GM13977 (cell line): ENCODE measurements at regions not wholly inside any gene's neighbourhood (a gene's known extent, or its start where the extent isn't known, plus 50 kb on each side); places are given as distances from the start of the nearest gene placed in this dataset.
"Not testable (repeated sequence)": the region's sequence is repeated elsewhere in the genome, so short reads cannot be mapped to it uniquely, and the experiment has no call there.

ENCODE experiments used
- DNase-seq: peaks from one replicate; pipeline ENCODE4 v3.0.0; 2012; ENCODE audit warnings: low spot score
- CTCF ChIP-seq: IDR thresholded peaks from 2 replicates; pipeline ENCODE4 v1.5.1; 2012; ENCODE audit warnings: mild to moderate bottlenecking, control low read depth; ENCODE audit not compliant: insufficient read depth; ENCODE audit errors: extremely low read depth, missing control alignments
- in situ Hi-C: fragments of 300-500 bp; cut with MboI; formaldehyde crosslinking; loops from one replicate; pipeline ENCODE4 v1.12.0; 2022; ENCODE audit warnings: low sequenced_read_pairs, low pct_unique_long_range_greater_than_20kb, mixed read lengths, inconsistent platforms; ENCODE audit not compliant: unreplicated experiment

- DNase-seq, in situ Hi-C loops: not testable (repeated sequence)
- TF ChIP-seq CTCF = peak; percentile 55
These were observed 63.0 kb downstream of the CYP4A11 start for GRCh38 chr1:46878173-46878782.

GRCh38 chr1:46876093-46876492, 65.2 kb downstream of the CYP4A11 start:
- DNase-seq, in situ Hi-C loops: not testable (repeated sequence)
